Endothelial cell of umbilical vein (primary cell): ENCODE measurements at regions not wholly inside any gene's neighbourhood (a gene's known extent, or its start where the extent isn't known, plus 50 kb on each side); places are given as distances from the start of the nearest gene placed in this dataset.

Experiments used
- BruUV-seq: library from RNA; stranded (reverse); fragments of 400-500 nt; replicated peaks from 2 replicates; lab custom pipeline; 2021; lab: Mats Ljungman, UMichigan
- CTCF ChIA-PET: fragments of 300-600, 350-600 bp; sonication (Branson Sonifier 250); formaldehyde crosslinking; loops from one replicate; lab custom pipeline; 2021; ENCODE audit warnings: antibody characterized with exemption, inconsistent platforms; lab: Charles Lee
- POLR2A ChIA-PET: fragments of 300-600, 350-600 bp; sonication (Branson Sonifier 250); formaldehyde crosslinking; loops from one replicate; lab custom pipeline; 2021; ENCODE audit warnings: antibody characterized with exemption, inconsistent platforms; lab: Charles Lee
- DNase-seq: peaks from one replicate; pipeline ENCODE4 v3.0.0-alpha.2; 2011; ENCODE audit warnings: low read depth, low spot score
- FAIRE-seq: peaks from 2 replicates; lab custom pipeline; 2011; peaks lifted over from hg19 to GRCh38; lab: Jason Lieb, UNC
- H2AFZ ChIP-seq: 2 replicates; pipeline ENCODE4 v1.6.0; 2012; ENCODE audit warnings: low read depth, low read length, control low read depth, inconsistent platforms
- H3K27ac ChIP-seq: 2 replicates; pipeline ENCODE4 v1.5.1; 2011; ENCODE audit warnings: low read depth, mild to moderate bottlenecking, control low read depth, low read length, moderate library complexity; ENCODE audit not compliant: insufficient read depth
- H3K27me3 ChIP-seq, 2 experiments: 2 replicates each; pipeline versions ENCODE4 v1.6.0 to v1.6.1; 2011; ENCODE audit warnings: low read length in 2 of 2, mixed read lengths in 1 of 2; ENCODE audit not compliant: control insufficient read depth in 2 of 2, insufficient read depth in 2 of 2
- H3K36me3 ChIP-seq, 2 experiments: 2 replicates in 1 of 2; 3 replicates in 1 of 2; pipeline ENCODE4 v1.5.1; 2011; ENCODE audit warnings: low read length in 2 of 2, mild to moderate bottlenecking in 1 of 2, moderate library complexity in 1 of 2; ENCODE audit not compliant: control insufficient read depth in 2 of 2, insufficient read depth in 2 of 2; ENCODE audit errors: extremely low read depth in 1 of 2
- H3K4me1 ChIP-seq: 3 replicates; pipeline ENCODE4 v1.5.1; 2011; ENCODE audit warnings: mild to moderate bottlenecking, low read length; ENCODE audit not compliant: control insufficient read depth, insufficient read depth; ENCODE audit errors: extremely low read depth
- H3K4me2 ChIP-seq: 2 replicates; pipeline ENCODE4 v1.6.1; 2011; ENCODE audit warnings: low read length, control low read depth, mixed read lengths; ENCODE audit not compliant: insufficient read depth
- H3K4me3 ChIP-seq, 3 experiments: fragments of 200-600 bp in 1 of 3; sonication (generic), shearing (Covaris generic) in 1 of 3; replicated peaks in 1 of 3; 2 replicates each; pipeline ENCODE4 v1.5.1; 2011 to 2016; ENCODE audit warnings: control low read depth in 3 of 3, low read length in 3 of 3, mild to moderate bottlenecking in 2 of 3, inconsistent platforms in 1 of 3, low read depth in 1 of 3, moderate library complexity in 1 of 3; ENCODE audit not compliant: insufficient read depth in 1 of 3
- H3K79me2 ChIP-seq: 2 replicates; pipeline ENCODE4 v1.6.0; 2012; ENCODE audit warnings: low read length, inconsistent platforms; ENCODE audit not compliant: control insufficient read depth, insufficient read depth
- H3K9ac ChIP-seq: replicated peaks from 2 replicates; pipeline ENCODE3; 2011; ENCODE audit warnings: low read length, control low read depth; ENCODE audit not compliant: insufficient read depth; ENCODE audit errors: extremely low read depth
- H3K9me1 ChIP-seq: replicated peaks from 3 replicates; pipeline ENCODE4 v1.6.0; 2011; ENCODE audit warnings: mild to moderate bottlenecking, low read length; ENCODE audit not compliant: control insufficient read depth, insufficient read depth; ENCODE audit errors: extremely low read depth
- H3K9me3 ChIP-seq: replicated peaks from 2 replicates; pipeline ENCODE4 v1.5.1; 2012; ENCODE audit warnings: low read length, inconsistent platforms; ENCODE audit not compliant: control insufficient read depth, insufficient read depth
- H4K20me1 ChIP-seq: replicated peaks from 2 replicates; pipeline ENCODE3; 2011; ENCODE audit warnings: mild to moderate bottlenecking, low read length; ENCODE audit not compliant: control insufficient read depth, insufficient read depth; ENCODE audit errors: extremely low read depth
- EZH2 ChIP-seq: IDR thresholded peaks from 2 replicates; pipeline ENCODE4 v1.6.1; 2012; ENCODE audit warnings: borderline replicate concordance, low read depth, mild to moderate bottlenecking, moderate library complexity, low read length, inconsistent platforms; ENCODE audit not compliant: severe bottlenecking
- FOS ChIP-seq: IDR thresholded peaks from 2 replicates; pipeline ENCODE4 v1.6.1; 2011; ENCODE audit warnings: mild to moderate bottlenecking, low read length, moderate library complexity, borderline replicate concordance; ENCODE audit not compliant: insufficient read depth
- GATA2 ChIP-seq: IDR thresholded peaks from 2 replicates; pipeline ENCODE4 v1.7.0; 2011; ENCODE audit warnings: low read depth, mild to moderate bottlenecking, moderate library complexity, mixed read lengths, low read length; ENCODE audit not compliant: insufficient read length, insufficient read depth
- JUN ChIP-seq: IDR thresholded peaks from 2 replicates; pipeline ENCODE4 v1.6.1; 2011; ENCODE audit warnings: borderline replicate concordance, low read depth; ENCODE audit not compliant: insufficient read length, insufficient read depth
- MYC ChIP-seq: IDR thresholded peaks from one replicate; pipeline ENCODE4 v1.6.1; 2011; ENCODE audit warnings: mild to moderate bottlenecking, low read depth, low read length
- POLR2A ChIP-seq: IDR thresholded peaks from 2 replicates; pipeline ENCODE4 v1.6.1; 2012; ENCODE audit warnings: low read depth, mild to moderate bottlenecking, control low read depth, low read length
- POLR2AphosphoS5 ChIP-seq: IDR thresholded peaks from 2 replicates; pipeline ENCODE4 v1.6.1; 2012; ENCODE audit warnings: low read depth, mild to moderate bottlenecking, control low read depth, low read length, moderate library complexity; ENCODE audit not compliant: insufficient read depth
- dilution Hi-C: fragments of 300-500 bp; cut with MboI; formaldehyde crosslinking; loops from one replicate; pipeline ENCODE4 v1.15.0; 2019; ENCODE audit warnings: low sequenced_read_pairs; ENCODE audit not compliant: extremely low pct_ligation_motif_present
- intact Hi-C: fragments of 100-400 bp; cut with micrococcal nuclease; formaldehyde crosslinking; loops from one replicate; pipeline ENCODE4 v1.10.0; 2022
- TF ChIP-seq, protein P1 (sequence below): IDR thresholded peaks from 2 replicates; pipeline ENCODE4 v1.6.1; 2011; ENCODE audit not compliant: insufficient read depth, insufficient read length
- TF ChIP-seq, protein P2 (sequence below), 2 donors: IDR thresholded peaks; 1 replicate in 1 of 2; 2 replicates in 1 of 2; pipeline ENCODE4 v1.5.1; 2011; ENCODE audit warnings: low read length in 2 of 2, mild to moderate bottlenecking in 2 of 2, moderate library complexity in 2 of 2, control low read depth in 1 of 2, inconsistent platforms in 1 of 2, low read depth in 1 of 2; ENCODE audit not compliant: insufficient read depth in 1 of 2; ENCODE audit errors: extremely low read depth in 1 of 2

DNA sequence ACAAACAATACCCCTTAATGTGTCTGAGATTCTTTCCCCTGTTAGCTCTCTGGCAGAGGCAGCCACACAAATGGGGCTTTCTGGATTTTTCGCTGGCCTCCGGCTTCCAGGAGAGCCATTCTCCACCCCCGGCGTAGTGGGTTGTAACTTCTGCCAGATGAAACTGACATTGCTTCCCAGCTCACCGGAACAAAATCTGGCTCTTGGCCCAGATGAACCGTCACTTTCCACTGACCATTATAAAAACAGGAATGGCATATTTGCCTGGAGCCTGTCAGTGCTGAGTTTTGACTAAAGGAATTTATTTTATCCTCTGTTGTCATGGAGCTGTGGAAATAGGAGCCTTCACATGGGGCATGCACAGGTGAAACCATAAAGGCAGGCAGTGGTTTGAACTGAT, 120.6 kb upstream of the GPR12 start:
- no TSS peak for BruUV-seq
- intact Hi-C loops (no loop called here), dilution Hi-C loops (no loop called here)
- Histone ChIP-seq H3K9ac (no peak overlapping the region), H3K9me3 (no peaks in the 10 kb centered on the region), H3K36me3 (no peaks in the 10 kb centered on the region), H3K9me1 (no peaks in the 10 kb centered on the region), H2AFZ (no peak overlapping the region), H4K20me1 (no peaks in the 10 kb centered on the region), H3K4me3 (no peak overlapping the region), H3K27ac (no peak overlapping the region), H3K27me3 (no peaks in the 10 kb centered on the region), H3K4me1 (no peaks in the 10 kb centered on the region), H3K4me2 (no peak overlapping the region), H3K79me2 (no peaks in the 10 kb centered on the region)
- FAIRE-seq = no peak
- TF ChIP-seq JUN (no peak), MYC (no peak), GATA2 (no peak), EZH2 (no peak), POLR2A (no peak), POLR2AphosphoS5 (no peak), FOS (no peak)
- TF ChIP-seq, protein P1, sequence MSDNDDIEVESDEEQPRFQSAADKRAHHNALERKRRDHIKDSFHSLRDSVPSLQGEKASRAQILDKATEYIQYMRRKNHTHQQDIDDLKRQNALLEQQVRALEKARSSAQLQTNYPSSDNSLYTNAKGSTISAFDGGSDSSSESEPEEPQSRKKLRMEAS = no peak
- TF ChIP-seq, protein P2, sequence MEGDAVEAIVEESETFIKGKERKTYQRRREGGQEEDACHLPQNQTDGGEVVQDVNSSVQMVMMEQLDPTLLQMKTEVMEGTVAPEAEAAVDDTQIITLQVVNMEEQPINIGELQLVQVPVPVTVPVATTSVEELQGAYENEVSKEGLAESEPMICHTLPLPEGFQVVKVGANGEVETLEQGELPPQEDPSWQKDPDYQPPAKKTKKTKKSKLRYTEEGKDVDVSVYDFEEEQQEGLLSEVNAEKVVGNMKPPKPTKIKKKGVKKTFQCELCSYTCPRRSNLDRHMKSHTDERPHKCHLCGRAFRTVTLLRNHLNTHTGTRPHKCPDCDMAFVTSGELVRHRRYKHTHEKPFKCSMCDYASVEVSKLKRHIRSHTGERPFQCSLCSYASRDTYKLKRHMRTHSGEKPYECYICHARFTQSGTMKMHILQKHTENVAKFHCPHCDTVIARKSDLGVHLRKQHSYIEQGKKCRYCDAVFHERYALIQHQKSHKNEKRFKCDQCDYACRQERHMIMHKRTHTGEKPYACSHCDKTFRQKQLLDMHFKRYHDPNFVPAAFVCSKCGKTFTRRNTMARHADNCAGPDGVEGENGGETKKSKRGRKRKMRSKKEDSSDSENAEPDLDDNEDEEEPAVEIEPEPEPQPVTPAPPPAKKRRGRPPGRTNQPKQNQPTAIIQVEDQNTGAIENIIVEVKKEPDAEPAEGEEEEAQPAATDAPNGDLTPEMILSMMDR (IDR thresholded peaks at IDR 0.05; ENCODE audit: extremely low read depth in 1 of 2, insufficient read depth in 1 of 2, low read depth in 1 of 2, low read length in 2 of 2) = no peak
- ChIA-PET POLR2A (no interaction called here), CTCF (interaction anchor here (2.1 kb wide), 1 partner anchor 8 kb away, joined by 6 read pairs; no protein-coding TSS in a partner anchor)
- no peak for DNase-seq
